Mesothelial cell of epicardium (in vitro differentiated cells): ENCODE measurements at regions not wholly inside any gene's neighbourhood (a gene's known extent, or its start where the extent isn't known, plus 50 kb on each side); places are given as distances from the start of the nearest gene placed in this dataset.

Source experiments
- DNase-seq, 2 experiments: peaks; one replicate each; pipeline ENCODE4 v3.0.0; 2021; ENCODE audit warnings: low spot score in 2 of 2; ENCODE audit not compliant: unreplicated experiment in 2 of 2
- H3K27ac Mint-ChIP-seq: 2 replicates; pipeline ENCODE4 v1.8.0; 2021; ENCODE audit warnings: mixed read lengths
- H3K27me3 Mint-ChIP-seq: 2 replicates; pipeline ENCODE4 v1.8.0; 2021; ENCODE audit warnings: low read depth, mixed read lengths
- H3K36me3 Mint-ChIP-seq: 2 replicates; pipeline ENCODE4 v1.8.0; 2021; ENCODE audit warnings: mixed read lengths
- H3K4me1 Mint-ChIP-seq: 2 replicates; pipeline ENCODE4 v1.8.0; 2021; ENCODE audit warnings: mixed read lengths
- H3K4me3 Mint-ChIP-seq: 2 replicates; pipeline ENCODE4 v1.8.0; 2021; ENCODE audit warnings: mild to moderate bottlenecking, moderate library complexity, mixed read lengths
- H3K9me3 Mint-ChIP-seq: 2 replicates; pipeline ENCODE4 v1.8.0; 2021; ENCODE audit warnings: mixed read lengths
- TF ChIP-seq, protein P1 (sequence below): fragments of 200-600 bp; sonication (generic); IDR thresholded peaks from one replicate; pipeline ENCODE4 v1.5.0; 2021; ENCODE audit warnings: antibody characterized with exemption; ENCODE audit not compliant: unreplicated experiment

DNA sequence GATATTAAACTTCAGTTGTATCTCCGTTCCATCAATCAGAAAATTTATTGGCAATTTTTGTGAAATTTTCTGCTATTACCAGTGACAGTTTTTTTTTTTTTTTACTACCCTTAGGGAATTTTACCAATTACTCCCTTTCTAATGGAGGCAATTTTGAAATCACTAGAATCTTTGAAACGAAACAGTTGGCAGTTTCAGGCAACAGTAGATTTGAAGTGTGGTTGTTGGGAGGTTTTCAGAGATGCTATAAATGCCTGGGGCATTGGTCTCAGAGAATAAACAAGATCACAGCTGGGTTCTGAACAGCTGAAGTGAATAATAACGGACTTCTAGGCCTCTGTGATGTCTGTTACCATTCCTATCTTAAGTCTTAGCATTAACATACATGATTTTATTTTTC lies 535.9 kb upstream of the POT1 start:
- H3K9me3 Mint-ChIP-seq: no peaks in the 10 kb centered on the region
- no peaks in the 10 kb centered on the region for H3K27me3 Mint-ChIP-seq

DNA sequence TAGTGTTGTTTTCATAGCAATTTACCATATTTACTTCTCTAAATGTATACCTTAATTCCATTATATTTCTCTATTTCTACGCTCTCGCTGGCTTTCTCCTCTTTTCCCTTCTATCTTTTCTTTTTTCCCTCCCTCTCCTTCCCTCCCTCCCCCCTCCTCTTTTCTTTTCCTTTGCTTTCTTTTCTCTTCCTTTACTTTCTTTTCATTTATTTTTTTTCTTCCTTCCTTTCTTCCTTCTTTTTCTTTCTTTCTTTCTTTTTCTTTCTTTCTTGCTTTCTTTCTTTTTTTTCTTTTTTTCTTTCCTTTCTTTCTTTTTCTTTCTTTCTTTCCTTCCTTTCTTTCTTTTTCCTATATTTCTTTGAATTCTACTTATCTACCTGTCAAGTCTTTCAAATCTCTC lies 533.0 kb upstream of the POT1 start:
- Mint-ChIP-seq H3K4me3 (no peak overlapping the region), H3K36me3 (peaks cover 1% of the 10 kb centered on the region), H3K27ac (no peak overlapping the region), H3K4me1 (no peaks in the 10 kb centered on the region), H3K27me3 (no peaks in the 10 kb centered on the region), H3K9me3 (peaks cover 17% of the 10 kb centered on the region)
- no peak for DNase-seq
- TF ChIP-seq, protein P1, sequence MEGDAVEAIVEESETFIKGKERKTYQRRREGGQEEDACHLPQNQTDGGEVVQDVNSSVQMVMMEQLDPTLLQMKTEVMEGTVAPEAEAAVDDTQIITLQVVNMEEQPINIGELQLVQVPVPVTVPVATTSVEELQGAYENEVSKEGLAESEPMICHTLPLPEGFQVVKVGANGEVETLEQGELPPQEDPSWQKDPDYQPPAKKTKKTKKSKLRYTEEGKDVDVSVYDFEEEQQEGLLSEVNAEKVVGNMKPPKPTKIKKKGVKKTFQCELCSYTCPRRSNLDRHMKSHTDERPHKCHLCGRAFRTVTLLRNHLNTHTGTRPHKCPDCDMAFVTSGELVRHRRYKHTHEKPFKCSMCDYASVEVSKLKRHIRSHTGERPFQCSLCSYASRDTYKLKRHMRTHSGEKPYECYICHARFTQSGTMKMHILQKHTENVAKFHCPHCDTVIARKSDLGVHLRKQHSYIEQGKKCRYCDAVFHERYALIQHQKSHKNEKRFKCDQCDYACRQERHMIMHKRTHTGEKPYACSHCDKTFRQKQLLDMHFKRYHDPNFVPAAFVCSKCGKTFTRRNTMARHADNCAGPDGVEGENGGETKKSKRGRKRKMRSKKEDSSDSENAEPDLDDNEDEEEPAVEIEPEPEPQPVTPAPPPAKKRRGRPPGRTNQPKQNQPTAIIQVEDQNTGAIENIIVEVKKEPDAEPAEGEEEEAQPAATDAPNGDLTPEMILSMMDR: no peak

More for the DNA sequence above, 535.9 kb upstream of the POT1 start:
- Mint-ChIP-seq H3K4me1 (no peaks in the 10 kb centered on the region), H3K27ac (no peak overlapping the region), H3K36me3 (no peaks in the 10 kb centered on the region), H3K4me3 (no peak overlapping the region)
- no peak for DNase-seq
- TF ChIP-seq, protein P1: no peak

DNA sequence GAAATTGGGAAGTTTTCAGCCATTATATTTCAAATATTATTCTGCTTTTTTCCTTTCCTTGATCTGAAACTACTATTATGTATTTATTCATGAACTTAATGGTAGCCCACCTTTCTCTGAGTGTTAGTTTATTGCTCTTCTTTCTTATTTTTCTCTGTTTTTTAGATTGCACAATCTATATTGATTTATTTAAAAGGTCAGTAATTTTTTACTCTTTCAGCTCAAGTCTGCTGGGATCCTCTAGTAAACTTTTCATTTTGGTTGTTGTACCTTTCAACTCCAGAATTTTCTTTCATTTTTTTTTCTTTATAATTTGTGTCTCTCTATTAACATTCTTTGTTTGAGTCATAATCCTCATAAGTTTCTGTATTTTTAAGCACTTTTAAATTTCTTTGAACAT lies 529.4 kb upstream of the POT1 start:
- no peaks in the 10 kb centered on the region for H3K27me3 Mint-ChIP-seq
- H3K4me1 Mint-ChIP-seq: no peaks in the 10 kb centered on the region

DNA sequence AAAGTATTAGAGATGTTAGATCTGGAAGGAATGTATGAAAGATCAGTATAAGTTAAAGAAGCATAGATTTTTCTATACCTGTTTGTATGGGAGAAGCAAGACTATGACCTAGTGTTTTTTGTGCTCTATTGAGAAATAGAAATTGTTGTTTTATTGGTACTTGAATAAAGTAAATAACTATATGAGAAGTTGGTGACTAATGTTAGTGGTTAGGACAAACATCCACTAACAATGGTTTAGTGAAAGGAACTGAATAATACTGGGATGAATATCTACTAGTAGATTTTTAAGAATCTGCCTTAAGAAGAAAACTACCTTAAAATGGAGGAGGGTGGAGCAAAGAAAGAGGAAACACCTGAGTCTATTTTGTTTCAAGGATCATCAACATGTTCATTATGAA lies 521.1 kb upstream of the POT1 start:
- Mint-ChIP-seq H3K9me3 (no peaks in the 10 kb centered on the region), H3K36me3 (no peaks in the 10 kb centered on the region), H3K27me3 (peaks cover 3% of the 10 kb centered on the region), H3K4me3 (no peak overlapping the region), H3K27ac (no peak overlapping the region), H3K4me1 (no peaks in the 10 kb centered on the region)
- DNase-seq: no peak
- TF ChIP-seq, protein P1: no peak

More for the DNA sequence above, 529.4 kb upstream of the POT1 start:
- Mint-ChIP-seq H3K9me3 (peaks cover 26% of the 10 kb centered on the region), H3K36me3 (peaks cover 1% of the 10 kb centered on the region), H3K4me3 (no peak overlapping the region), H3K27ac (no peak overlapping the region)
- TF ChIP-seq, protein P1: no peak
- no peak for DNase-seq

DNA sequence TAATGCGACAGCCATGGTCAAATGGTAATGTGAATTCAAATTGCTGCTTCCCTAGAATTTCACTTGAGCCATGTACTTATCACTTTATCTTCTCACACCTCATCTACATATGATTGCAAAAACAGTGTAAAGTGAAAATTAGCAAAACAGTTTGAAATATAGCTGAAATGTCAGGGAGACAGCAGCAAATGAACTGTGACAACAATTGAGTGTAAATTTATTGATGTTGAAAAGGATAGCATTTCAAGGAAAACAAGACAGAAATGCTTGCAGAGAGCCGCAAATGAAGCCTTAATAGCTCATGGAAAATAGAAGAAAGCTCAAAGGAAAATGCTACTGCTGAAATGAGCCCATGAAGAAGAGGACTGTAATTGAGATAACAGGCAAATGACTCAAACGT lies 516.2 kb upstream of the POT1 start:
- H3K4me3 Mint-ChIP-seq: no peak overlapping the region
- H3K27me3 Mint-ChIP-seq: peaks cover 3% of the 10 kb centered on the region
- TF ChIP-seq, protein P1: no peak
- H3K27ac Mint-ChIP-seq: no peak overlapping the region
- H3K36me3 Mint-ChIP-seq: no peaks in the 10 kb centered on the region
- no peaks in the 10 kb centered on the region for H3K4me1 Mint-ChIP-seq
- H3K9me3 Mint-ChIP-seq: no peaks in the 10 kb centered on the region
- DNase-seq: no peak

DNA sequence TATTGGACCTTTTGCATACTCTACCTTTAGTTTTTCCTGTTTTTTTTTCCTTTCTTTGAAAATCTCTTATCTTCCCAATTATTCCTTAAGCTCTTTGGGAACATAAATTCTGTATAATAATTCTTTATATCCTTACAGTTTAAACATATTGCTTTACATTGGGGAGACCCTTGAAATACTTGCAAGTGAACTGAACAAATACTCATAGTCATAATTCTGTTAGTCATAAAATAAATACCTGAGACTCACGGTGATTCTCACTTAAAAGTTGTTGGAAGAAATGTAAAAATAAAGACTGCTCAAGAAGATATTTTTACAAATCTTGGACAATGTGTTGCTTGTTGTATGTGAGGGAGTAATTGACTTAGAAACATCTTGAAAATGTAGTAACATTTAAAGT lies 515.2 kb upstream of the POT1 start:
- Mint-ChIP-seq H3K4me1 (no peaks in the 10 kb centered on the region), H3K36me3 (no peaks in the 10 kb centered on the region), H3K9me3 (peaks cover 5% of the 10 kb centered on the region), H3K27me3 (peaks cover 3% of the 10 kb centered on the region), H3K27ac (no peak overlapping the region), H3K4me3 (no peak overlapping the region)
- TF ChIP-seq, protein P1: no peak
- DNase-seq: no peak
